Activated T-cell treated with anti-CD3 and anti-CD28 coated beads, Interleukin-2, amount 50 U/mL, for 72 hours (primary cell): ENCODE measurements at regions not wholly inside any gene's neighbourhood (a gene's known extent, or its start where the extent isn't known, plus 50 kb on each side); places are given as distances from the start of the nearest gene placed in this dataset.

Source experiments
- ATAC-seq, 2 donors: fragments of 150-1000 bp; cut with Tn5 transposase; replicated peaks in 1 of 2; 2 replicates each; pipeline ENCODE4 v1.10.0; 2021; ENCODE audit warnings: moderate library complexity in 2 of 2, mild to moderate bottlenecking in 1 of 2
- DNase-seq, 2 donors: peaks; one replicate each; pipeline ENCODE4 v3.0.0; 2021 to 2022; ENCODE audit warnings: mixed read lengths in 1 of 2
- H3K27ac Mint-ChIP-seq: one replicate; pipeline ENCODE4 v1.8.0; 2022; ENCODE audit warnings: mild to moderate bottlenecking, moderate library complexity, mixed read lengths
- H3K27me3 Mint-ChIP-seq: one replicate; pipeline ENCODE4 v1.8.0; 2022; ENCODE audit warnings: low read depth, mixed read lengths
- H3K36me3 Mint-ChIP-seq, 2 donors: one replicate each; pipeline ENCODE4 v1.8.0; 2022; ENCODE audit warnings: mixed read lengths in 2 of 2, mild to moderate bottlenecking in 1 of 2; ENCODE audit not compliant: insufficient read depth in 2 of 2
- H3K4me1 Mint-ChIP-seq: one replicate; pipeline ENCODE4 v1.8.0; 2022; ENCODE audit warnings: low read depth, mixed read lengths
- H3K4me3 Mint-ChIP-seq, 2 donors: one replicate each; pipeline ENCODE4 v1.8.0; 2022; ENCODE audit warnings: mild to moderate bottlenecking in 2 of 2, mixed read lengths in 2 of 2, moderate library complexity in 2 of 2
- H3K9me3 Mint-ChIP-seq, 2 donors: one replicate each; pipeline ENCODE4 v1.8.0; 2022; ENCODE audit warnings: mixed read lengths in 2 of 2

GRCh38 chr4:71221510-71222466 lies 117.0 kb upstream of the SLC4A4 start:
- Mint-ChIP-seq H3K27ac (no peak overlapping the region), H3K9me3 (no peaks in the 10 kb centered on the region), H3K36me3 (peaks cover 0 to 3% of the 10 kb centered on the region in 2 donors), H3K4me3 (no peak overlapping the region), H3K27me3 (no peaks in the 10 kb centered on the region), H3K4me1 (no peaks in the 10 kb centered on the region)
- no peak for ATAC-seq
- DNase-seq: no peak

GRCh38 chr4:71222661-71223060 lies 116.2 kb upstream of the SLC4A4 start:
- H3K27me3 Mint-ChIP-seq: no peaks in the 10 kb centered on the region
- H3K4me1 Mint-ChIP-seq: no peaks in the 10 kb centered on the region
- no peak overlapping the region for H3K4me3 Mint-ChIP-seq
- no peak overlapping the region for H3K27ac Mint-ChIP-seq
- DNase-seq (no peak), ATAC-seq (no peak)
- H3K36me3 Mint-ChIP-seq: peaks cover 0 to 3% of the 10 kb centered on the region in 2 donors
- H3K9me3 Mint-ChIP-seq: no peaks in the 10 kb centered on the region

GRCh38 chr4:71229477-71230270 lies 109.1 kb upstream of the SLC4A4 start:
- Mint-ChIP-seq H3K27me3 (no peaks in the 10 kb centered on the region), H3K9me3 (no peaks in the 10 kb centered on the region), H3K4me3 (no peak overlapping the region), H3K36me3 (no peaks in the 10 kb centered on the region), H3K4me1 (no peaks in the 10 kb centered on the region), H3K27ac (no peak overlapping the region)
- DNase-seq (no peak), ATAC-seq (no peak)

- H3K27ac Mint-ChIP-seq: no peak overlapping the region
- H3K4me1 Mint-ChIP-seq: no peaks in the 10 kb centered on the region
- H3K27me3 Mint-ChIP-seq: no peaks in the 10 kb centered on the region
- ATAC-seq (no peak), DNase-seq (no peak)
- H3K36me3 Mint-ChIP-seq: no peaks in the 10 kb centered on the region
- no peaks in the 10 kb centered on the region for H3K9me3 Mint-ChIP-seq
- no peak overlapping the region for H3K4me3 Mint-ChIP-seq
Observed at GRCh38 chr4:71230271-71231128, 108.3 kb upstream of the SLC4A4 start.

GRCh38 chr4:71231129-71232055 lies 107.4 kb upstream of the SLC4A4 start:
- ATAC-seq (no peak), DNase-seq (no peak)
- Mint-ChIP-seq H3K4me1 (no peaks in the 10 kb centered on the region), H3K27me3 (no peaks in the 10 kb centered on the region), H3K36me3 (no peaks in the 10 kb centered on the region), H3K27ac (no peak overlapping the region), H3K9me3 (no peaks in the 10 kb centered on the region), H3K4me3 (no peak overlapping the region)

GRCh38 chr4:71232056-71232430 lies 106.8 kb upstream of the SLC4A4 start:
- Mint-ChIP-seq H3K27ac (no peak overlapping the region), H3K27me3 (no peaks in the 10 kb centered on the region), H3K36me3 (no peaks in the 10 kb centered on the region), H3K4me1 (no peaks in the 10 kb centered on the region), H3K9me3 (no peaks in the 10 kb centered on the region), H3K4me3 (no peak overlapping the region)
- ATAC-seq (no peak), DNase-seq (no peak)

GRCh38 chr4:71232846-71233245 lies 106.0 kb upstream of the SLC4A4 start:
- ATAC-seq (no peak), DNase-seq (no peak)
- Mint-ChIP-seq H3K36me3 (no peaks in the 10 kb centered on the region), H3K27me3 (no peaks in the 10 kb centered on the region), H3K4me1 (no peaks in the 10 kb centered on the region), H3K27ac (no peak overlapping the region), H3K9me3 (no peaks in the 10 kb centered on the region), H3K4me3 (no peak overlapping the region)

- no peaks in the 10 kb centered on the region for H3K4me1 Mint-ChIP-seq
- no peak for ATAC-seq
- H3K27ac Mint-ChIP-seq: no peak overlapping the region
Observed at GRCh38 chr4:71235311-71236201, 103.3 kb upstream of the SLC4A4 start.

GRCh38 chr4:71236226-71236625 lies 102.6 kb upstream of the SLC4A4 start:
- no peaks in the 10 kb centered on the region for H3K4me1 Mint-ChIP-seq
- H3K27me3 Mint-ChIP-seq: no peaks in the 10 kb centered on the region
- H3K27ac Mint-ChIP-seq: no peak overlapping the region
- no peak overlapping the region for H3K4me3 Mint-ChIP-seq
- DNase-seq: no peak
- no peak for ATAC-seq
- no peaks in the 10 kb centered on the region for H3K36me3 Mint-ChIP-seq
- no peaks in the 10 kb centered on the region for H3K9me3 Mint-ChIP-seq

More at GRCh38 chr4:71235311-71236201, 103.3 kb upstream of the SLC4A4 start:
- no peak for DNase-seq
- Mint-ChIP-seq H3K27me3 (no peaks in the 10 kb centered on the region), H3K36me3 (no peaks in the 10 kb centered on the region), H3K4me3 (no peak overlapping the region), H3K9me3 (no peaks in the 10 kb centered on the region)

- H3K4me3 Mint-ChIP-seq: no peak overlapping the region
- DNase-seq (no peak), ATAC-seq (no peak)
- no peaks in the 10 kb centered on the region for H3K27me3 Mint-ChIP-seq
- H3K4me1 Mint-ChIP-seq: no peaks in the 10 kb centered on the region
- H3K27ac Mint-ChIP-seq: no peak overlapping the region
- H3K36me3 Mint-ChIP-seq: no peaks in the 10 kb centered on the region
- no peaks in the 10 kb centered on the region for H3K9me3 Mint-ChIP-seq
Observed at GRCh38 chr4:71237641-71238040, 101.2 kb upstream of the SLC4A4 start.

- Mint-ChIP-seq H3K27me3 (no peaks in the 10 kb centered on the region), H3K36me3 (no peaks in the 10 kb centered on the region), H3K27ac (no peak overlapping the region), H3K4me1 (no peaks in the 10 kb centered on the region), H3K4me3 (no peak overlapping the region), H3K9me3 (no peaks in the 10 kb centered on the region)
- DNase-seq (no peak), ATAC-seq (peak; percentile 59 to 70)
Observed at GRCh38 chr4:71239365-71239764, 99.5 kb upstream of the SLC4A4 start.
